Liver (tissue), 8 donors: ENCODE measurements at regions not wholly inside any gene's neighbourhood (a gene's known extent, or its start where the extent isn't known, plus 50 kb on each side); places are given as distances from the start of the nearest gene placed in this dataset.

Experiments used
- DNase-seq: peaks from one replicate; pipeline ENCODE4 v3.0.0-alpha.2; 2017; ENCODE audit warnings: low spot score
- H3K27ac ChIP-seq, 2 donors: one replicate each; pipeline ENCODE4 v1.7.0; 2013; ENCODE audit warnings: inconsistent platforms in 2 of 2, low read length in 2 of 2, control low read depth in 1 of 2, low read depth in 1 of 2, mild to moderate bottlenecking in 1 of 2
- H3K27me3 ChIP-seq, 4 donors: one replicate each; pipeline versions ENCODE4 v1.6.1 to v1.7.0; 2013; ENCODE audit warnings: low read length in 3 of 4, inconsistent platforms in 1 of 4, mild to moderate bottlenecking in 1 of 4, moderate library complexity in 1 of 4; ENCODE audit not compliant: control insufficient read depth in 4 of 4, insufficient read depth in 4 of 4
- H3K36me3 ChIP-seq, 4 donors: one replicate each; pipeline versions ENCODE4 v1.6.1 to v1.7.0; 2013; ENCODE audit warnings: low read length in 3 of 4, mild to moderate bottlenecking in 3 of 4, low read depth in 1 of 4, moderate library complexity in 1 of 4; ENCODE audit not compliant: control insufficient read depth in 4 of 4, insufficient read depth in 3 of 4
- H3K4me1 ChIP-seq, 4 donors: one replicate each; pipeline versions ENCODE4 v1.6.1 to v1.7.0; 2013; ENCODE audit warnings: low read length in 3 of 4, mild to moderate bottlenecking in 3 of 4, moderate library complexity in 1 of 4; ENCODE audit not compliant: control insufficient read depth in 4 of 4, insufficient read depth in 4 of 4
- H3K4me3 ChIP-seq, 3 donors: one replicate each; pipeline versions ENCODE4 v1.6.1 to v1.7.0; 2013; ENCODE audit warnings: low read length in 3 of 3, control low read depth in 1 of 3, low read depth in 1 of 3, mild to moderate bottlenecking in 1 of 3
- H3K9ac ChIP-seq, 2 donors: one replicate each; pipeline ENCODE4 v1.7.0; 2013; ENCODE audit warnings: low read length in 2 of 2, mild to moderate bottlenecking in 2 of 2, moderate library complexity in 2 of 2, control low read depth in 1 of 2, low read depth in 1 of 2
- H3K9me3 ChIP-seq, 4 donors: one replicate each; pipeline versions ENCODE4 v1.6.1 to v1.7.0; 2013; ENCODE audit warnings: low read length in 3 of 4; ENCODE audit not compliant: control insufficient read depth in 4 of 4
- EGR1 ChIP-seq, 2 donors: IDR thresholded peaks; 2 replicates each; pipeline ENCODE4 v1.6.1; 2016 to 2018; ENCODE audit warnings: antibody characterized with exemption in 2 of 2, low read depth in 2 of 2
- FOXA1 ChIP-seq: IDR thresholded peaks from 2 replicates; pipeline ENCODE4 v1.6.1; 2016; ENCODE audit warnings: antibody characterized with exemption
- FOXA2 ChIP-seq: IDR thresholded peaks from 2 replicates; pipeline ENCODE4 v1.6.1; 2016; ENCODE audit warnings: antibody characterized with exemption
- GABPA ChIP-seq, 2 donors: IDR thresholded peaks in 1 of 2; conservative IDR thresholded peaks in 1 of 2; 2 replicates each; pipeline ENCODE4 v1.6.1; 2016; ENCODE audit warnings: antibody characterized with exemption in 2 of 2, mild to moderate bottlenecking in 1 of 2, moderate library complexity in 1 of 2
- HNF4A ChIP-seq, 2 donors: conservative IDR thresholded peaks; 2 replicates each; pipeline ENCODE4 v1.6.1; 2016; ENCODE audit warnings: antibody characterized with exemption in 2 of 2, mild to moderate bottlenecking in 2 of 2
- HNF4G ChIP-seq: IDR thresholded peaks from 2 replicates; pipeline ENCODE4 v1.6.1; 2016; ENCODE audit warnings: antibody characterized with exemption
- JUND ChIP-seq, 2 donors: IDR thresholded peaks; 2 replicates each; pipeline ENCODE4 v1.6.1; 2016; ENCODE audit warnings: antibody characterized with exemption in 2 of 2
- NR2F2 ChIP-seq: IDR thresholded peaks from 2 replicates; pipeline ENCODE4 v1.6.1; 2016; ENCODE audit warnings: antibody characterized with exemption
- RAD21 ChIP-seq, 2 donors: IDR thresholded peaks; 2 replicates each; pipeline ENCODE4 v1.6.1; 2016; ENCODE audit warnings: antibody characterized with exemption in 2 of 2, mild to moderate bottlenecking in 2 of 2
- RXRA ChIP-seq, 2 donors: IDR thresholded peaks; 2 replicates each; pipeline ENCODE4 v1.6.1; 2017 to 2018; ENCODE audit warnings: antibody characterized with exemption in 2 of 2, mild to moderate bottlenecking in 1 of 2
- SP1 ChIP-seq: IDR thresholded peaks from 2 replicates; pipeline ENCODE4 v1.6.1; 2018; ENCODE audit warnings: antibody characterized with exemption, mild to moderate bottlenecking
- TAF1 ChIP-seq: conservative IDR thresholded peaks from 2 replicates; pipeline ENCODE4 v1.6.1; 2016; ENCODE audit warnings: antibody characterized with exemption, mild to moderate bottlenecking
- YY1 ChIP-seq: IDR thresholded peaks from 2 replicates; pipeline ENCODE4 v1.6.1; 2016; ENCODE audit warnings: antibody characterized with exemption, mild to moderate bottlenecking
- WGBS: extraction: QIAGEN DNeasy Blood & Tissue Kit; methylation state at CpG from one replicate; pipeline ENCODE4 v1.1.7; 2013; 5-methylcytosine and 5-hydroxymethylcytosine counted together
- TF ChIP-seq, protein P1 (sequence below): IDR thresholded peaks from 2 replicates; pipeline ENCODE4 v1.6.1; 2016; ENCODE audit warnings: antibody characterized with exemption
- TF ChIP-seq, protein P2 (sequence below): IDR thresholded peaks from 2 replicates; pipeline ENCODE4 v1.6.1; 2016; ENCODE audit warnings: antibody characterized with exemption
- TF ChIP-seq, protein P3 (sequence below): fragments of 150-350 bp; IDR thresholded peaks from 2 replicates; pipeline ENCODE4 v1.5.1; 2017; ENCODE audit warnings: improper control_type of control experiment, low read depth, low read length; ENCODE audit not compliant: missing input control
- TF ChIP-seq, protein P4 (sequence below): IDR thresholded peaks from 2 replicates; pipeline ENCODE4 v1.6.1; 2016; ENCODE audit warnings: antibody characterized with exemption, mild to moderate bottlenecking
- TF ChIP-seq, protein P5 (sequence below): IDR thresholded peaks from 2 replicates; pipeline ENCODE4 v1.6.1; 2016; ENCODE audit warnings: antibody characterized with exemption
- donor health status: healthy.
- donor health status: healthy.
- donor health status: healthy.
- donor health status: healthy.
- donor health status: healthy.

DNA sequence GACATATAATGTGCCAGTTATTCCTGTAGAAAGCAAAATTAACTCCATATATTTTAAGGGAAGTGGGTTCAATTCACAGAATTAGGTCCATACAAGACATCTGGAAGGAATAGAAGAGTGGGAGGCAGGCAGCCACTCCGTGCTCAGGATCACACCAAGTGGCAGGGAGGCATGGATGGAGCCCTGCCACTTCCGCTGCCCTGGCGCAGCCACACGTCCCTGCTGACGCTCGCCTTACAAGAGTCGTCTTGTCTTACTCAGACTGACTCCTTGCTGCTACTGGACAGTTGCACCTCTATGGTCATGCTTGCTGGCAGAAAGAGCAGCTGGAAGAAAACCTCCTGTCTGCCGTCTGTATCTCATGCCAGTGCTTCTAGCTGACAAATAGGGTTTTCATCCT is 579.9 kb upstream of the POM121L12 start:
- Histone ChIP-seq H3K27me3 (no peaks in the 10 kb centered on the region), H3K4me3 (no peak overlapping the region), H3K9me3 (no peaks in the 10 kb centered on the region), H3K27ac (no peak overlapping the region), H3K9ac (no peak overlapping the region), H3K4me1 (no peaks in the 10 kb centered on the region), H3K36me3 (no peaks in the 10 kb centered on the region)
- WGBS = 87% methylated on average over 8 of the region's 8 CpGs
- no peak for DNase-seq
- TF ChIP-seq RXRA (IDR thresholded peaks at IDR 0.05) (no peak), RAD21 (IDR thresholded peaks at IDR 0.05) (no peak), NR2F2 (no peak), FOXA2 (no peak), HNF4A (conservative IDR thresholded peaks at IDR 0.05) (no peak), FOXA1 (no peak), SP1 (no peak), EGR1 (IDR thresholded peaks at IDR 0.05; ENCODE audit: low read depth in 2 of 2) (no peak), YY1 (no peak), TAF1 (no peak), GABPA (IDR thresholded peaks at IDR 0.05 in 1 of 2, conservative IDR thresholded peaks at IDR 0.05 in 1 of 2) (no peak), HNF4G (no peak)
- TF ChIP-seq, protein P1, sequence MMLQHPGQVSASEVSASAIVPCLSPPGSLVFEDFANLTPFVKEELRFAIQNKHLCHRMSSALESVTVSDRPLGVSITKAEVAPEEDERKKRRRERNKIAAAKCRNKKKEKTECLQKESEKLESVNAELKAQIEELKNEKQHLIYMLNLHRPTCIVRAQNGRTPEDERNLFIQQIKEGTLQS = no peak
- TF ChIP-seq, protein P2, sequence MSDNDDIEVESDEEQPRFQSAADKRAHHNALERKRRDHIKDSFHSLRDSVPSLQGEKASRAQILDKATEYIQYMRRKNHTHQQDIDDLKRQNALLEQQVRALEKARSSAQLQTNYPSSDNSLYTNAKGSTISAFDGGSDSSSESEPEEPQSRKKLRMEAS = no peak
- TF ChIP-seq, protein P3, sequence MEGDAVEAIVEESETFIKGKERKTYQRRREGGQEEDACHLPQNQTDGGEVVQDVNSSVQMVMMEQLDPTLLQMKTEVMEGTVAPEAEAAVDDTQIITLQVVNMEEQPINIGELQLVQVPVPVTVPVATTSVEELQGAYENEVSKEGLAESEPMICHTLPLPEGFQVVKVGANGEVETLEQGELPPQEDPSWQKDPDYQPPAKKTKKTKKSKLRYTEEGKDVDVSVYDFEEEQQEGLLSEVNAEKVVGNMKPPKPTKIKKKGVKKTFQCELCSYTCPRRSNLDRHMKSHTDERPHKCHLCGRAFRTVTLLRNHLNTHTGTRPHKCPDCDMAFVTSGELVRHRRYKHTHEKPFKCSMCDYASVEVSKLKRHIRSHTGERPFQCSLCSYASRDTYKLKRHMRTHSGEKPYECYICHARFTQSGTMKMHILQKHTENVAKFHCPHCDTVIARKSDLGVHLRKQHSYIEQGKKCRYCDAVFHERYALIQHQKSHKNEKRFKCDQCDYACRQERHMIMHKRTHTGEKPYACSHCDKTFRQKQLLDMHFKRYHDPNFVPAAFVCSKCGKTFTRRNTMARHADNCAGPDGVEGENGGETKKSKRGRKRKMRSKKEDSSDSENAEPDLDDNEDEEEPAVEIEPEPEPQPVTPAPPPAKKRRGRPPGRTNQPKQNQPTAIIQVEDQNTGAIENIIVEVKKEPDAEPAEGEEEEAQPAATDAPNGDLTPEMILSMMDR = no peak
- TF ChIP-seq, protein P4, sequence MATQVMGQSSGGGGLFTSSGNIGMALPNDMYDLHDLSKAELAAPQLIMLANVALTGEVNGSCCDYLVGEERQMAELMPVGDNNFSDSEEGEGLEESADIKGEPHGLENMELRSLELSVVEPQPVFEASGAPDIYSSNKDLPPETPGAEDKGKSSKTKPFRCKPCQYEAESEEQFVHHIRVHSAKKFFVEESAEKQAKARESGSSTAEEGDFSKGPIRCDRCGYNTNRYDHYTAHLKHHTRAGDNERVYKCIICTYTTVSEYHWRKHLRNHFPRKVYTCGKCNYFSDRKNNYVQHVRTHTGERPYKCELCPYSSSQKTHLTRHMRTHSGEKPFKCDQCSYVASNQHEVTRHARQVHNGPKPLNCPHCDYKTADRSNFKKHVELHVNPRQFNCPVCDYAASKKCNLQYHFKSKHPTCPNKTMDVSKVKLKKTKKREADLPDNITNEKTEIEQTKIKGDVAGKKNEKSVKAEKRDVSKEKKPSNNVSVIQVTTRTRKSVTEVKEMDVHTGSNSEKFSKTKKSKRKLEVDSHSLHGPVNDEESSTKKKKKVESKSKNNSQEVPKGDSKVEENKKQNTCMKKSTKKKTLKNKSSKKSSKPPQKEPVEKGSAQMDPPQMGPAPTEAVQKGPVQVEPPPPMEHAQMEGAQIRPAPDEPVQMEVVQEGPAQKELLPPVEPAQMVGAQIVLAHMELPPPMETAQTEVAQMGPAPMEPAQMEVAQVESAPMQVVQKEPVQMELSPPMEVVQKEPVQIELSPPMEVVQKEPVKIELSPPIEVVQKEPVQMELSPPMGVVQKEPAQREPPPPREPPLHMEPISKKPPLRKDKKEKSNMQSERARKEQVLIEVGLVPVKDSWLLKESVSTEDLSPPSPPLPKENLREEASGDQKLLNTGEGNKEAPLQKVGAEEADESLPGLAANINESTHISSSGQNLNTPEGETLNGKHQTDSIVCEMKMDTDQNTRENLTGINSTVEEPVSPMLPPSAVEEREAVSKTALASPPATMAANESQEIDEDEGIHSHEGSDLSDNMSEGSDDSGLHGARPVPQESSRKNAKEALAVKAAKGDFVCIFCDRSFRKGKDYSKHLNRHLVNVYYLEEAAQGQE = no peak
- TF ChIP-seq, protein P5, sequence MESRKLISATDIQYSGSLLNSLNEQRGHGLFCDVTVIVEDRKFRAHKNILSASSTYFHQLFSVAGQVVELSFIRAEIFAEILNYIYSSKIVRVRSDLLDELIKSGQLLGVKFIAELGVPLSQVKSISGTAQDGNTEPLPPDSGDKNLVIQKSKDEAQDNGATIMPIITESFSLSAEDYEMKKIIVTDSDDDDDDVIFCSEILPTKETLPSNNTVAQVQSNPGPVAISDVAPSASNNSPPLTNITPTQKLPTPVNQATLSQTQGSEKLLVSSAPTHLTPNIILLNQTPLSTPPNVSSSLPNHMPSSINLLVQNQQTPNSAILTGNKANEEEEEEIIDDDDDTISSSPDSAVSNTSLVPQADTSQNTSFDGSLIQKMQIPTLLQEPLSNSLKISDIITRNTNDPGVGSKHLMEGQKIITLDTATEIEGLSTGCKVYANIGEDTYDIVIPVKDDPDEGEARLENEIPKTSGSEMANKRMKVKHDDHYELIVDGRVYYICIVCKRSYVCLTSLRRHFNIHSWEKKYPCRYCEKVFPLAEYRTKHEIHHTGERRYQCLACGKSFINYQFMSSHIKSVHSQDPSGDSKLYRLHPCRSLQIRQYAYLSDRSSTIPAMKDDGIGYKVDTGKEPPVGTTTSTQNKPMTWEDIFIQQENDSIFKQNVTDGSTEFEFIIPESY = no peak

DNA sequence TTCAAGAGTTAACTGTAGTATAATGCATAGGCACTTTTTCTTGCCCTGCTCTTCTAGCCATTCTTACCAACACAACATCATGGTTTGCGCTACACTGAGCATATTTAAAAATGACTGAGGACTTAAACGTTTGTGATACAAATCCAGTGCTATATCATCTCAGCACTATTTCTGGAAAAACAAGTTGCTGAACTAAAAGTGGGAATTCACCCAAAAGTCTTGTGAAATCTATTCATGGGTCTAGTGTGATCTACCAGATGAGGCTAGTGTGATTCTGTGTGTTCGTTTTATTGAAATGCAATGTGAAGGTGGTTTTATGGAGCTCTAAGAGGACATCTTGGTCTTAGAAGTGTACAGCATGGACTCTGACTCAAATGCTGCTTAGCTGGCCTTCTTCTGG is 584.6 kb upstream of the POM121L12 start:
- DNase-seq = no peak
- Histone ChIP-seq H3K36me3 (no peaks in the 10 kb centered on the region), H3K4me3 (no peak overlapping the region), H3K4me1 (no peaks in the 10 kb centered on the region), H3K9ac (no peak overlapping the region), H3K27me3 (no peaks in the 10 kb centered on the region), H3K27ac (no peak overlapping the region), H3K9me3 (no peaks in the 10 kb centered on the region)
- TF ChIP-seq, protein P5 = no peak
- no peak for TF ChIP-seq TAF1
- TF ChIP-seq JUND (IDR thresholded peaks at IDR 0.05) = no peak
- no peak for TF ChIP-seq FOXA1
- TF ChIP-seq, protein P4 = no peak
- TF ChIP-seq, protein P1 = no peak
- no peak for TF ChIP-seq SP1
- TF ChIP-seq EGR1 (IDR thresholded peaks at IDR 0.05; ENCODE audit: low read depth in 2 of 2) = no peak
- TF ChIP-seq RXRA (IDR thresholded peaks at IDR 0.05) = no peak
- no peak for TF ChIP-seq YY1
- no peak for TF ChIP-seq NR2F2
- no peak for TF ChIP-seq GABPA (IDR thresholded peaks at IDR 0.05 in 1 of 2, conservative IDR thresholded peaks at IDR 0.05 in 1 of 2)
- 65% methylated on average over 3 of the region's 3 CpGs for WGBS
